OCI-LY7 (cell line): ENCODE measurements at regions not wholly inside any gene's neighbourhood (a gene's known extent, or its start where the extent isn't known, plus 50 kb on each side); places are given as distances from the start of the nearest gene placed in this dataset.

Source experiments
- BruUV-seq: library from RNA; stranded (reverse); fragments of 400-500 nt; replicated peaks from 2 replicates; lab custom pipeline; 2021; lab: Mats Ljungman, UMichigan
- CTCF ChIA-PET: fragments of 300-600 bp; sonication (Branson Sonifier 250); formaldehyde crosslinking; loops from one replicate; lab custom pipeline; 2022; ENCODE audit warnings: antibody characterized with exemption; ENCODE audit not compliant: unreplicated experiment; lab: Charles Lee
- POLR2A ChIA-PET: fragments of 300-600 bp; sonication (Branson Sonifier 250); formaldehyde crosslinking; loops from one replicate; lab custom pipeline; 2022; ENCODE audit warnings: antibody characterized with exemption; lab: Charles Lee
- DNase-seq: peaks from one replicate; pipeline ENCODE4 v3.0.0-alpha.2; 2015; ENCODE audit warnings: low spot score
- H2AFZ ChIP-seq: fragments of 200-600 bp; sonication (generic), shearing (Covaris generic); 2 replicates; pipeline ENCODE4 v1.6.1; 2014; ENCODE audit warnings: mild to moderate bottlenecking, antibody characterized with exemption, low read length, moderate library complexity
- H3K27ac ChIP-seq: fragments of 200-600 bp; sonication (generic); 2 replicates; pipeline ENCODE4 v1.5.1; 2014; ENCODE audit warnings: mixed run types, low read depth, mild to moderate bottlenecking, moderate library complexity, low read length, inconsistent platforms; ENCODE audit not compliant: poor library complexity, severe bottlenecking
- H3K36me3 ChIP-seq: fragments of 200-600 bp; sonication (generic); 2 replicates; pipeline ENCODE4 v1.6.1; 2014; ENCODE audit warnings: mild to moderate bottlenecking, antibody characterized with exemption, low read length, moderate library complexity, mixed read lengths; ENCODE audit not compliant: insufficient read depth
- H3K4me1 ChIP-seq: fragments of 200-600 bp; sonication (generic); 2 replicates; pipeline ENCODE4 v1.5.1; 2014; ENCODE audit warnings: mild to moderate bottlenecking, low read length; ENCODE audit not compliant: insufficient read depth, poor library complexity, severe bottlenecking
- H3K4me2 ChIP-seq: fragments of 200-600 bp; sonication (generic); 2 replicates; pipeline ENCODE4 v1.6.1; 2014; ENCODE audit warnings: mild to moderate bottlenecking, low read length
- H3K4me3 ChIP-seq: fragments of 200-600 bp; sonication (generic); 2 replicates; pipeline ENCODE4 v1.5.1; 2014; ENCODE audit warnings: mild to moderate bottlenecking, low read depth, low read length; ENCODE audit not compliant: poor library complexity, severe bottlenecking
- H3K79me2 ChIP-seq: fragments of 200-600 bp; sonication (generic); 2 replicates; pipeline ENCODE4 v1.6.1; 2016; ENCODE audit warnings: low read depth, mild to moderate bottlenecking, low read length, moderate library complexity, mixed read lengths; ENCODE audit not compliant: insufficient read depth
- H3K9me2 ChIP-seq: fragments of 200-600 bp; sonication (generic); 2 replicates; pipeline ENCODE4 v1.6.1; 2016; ENCODE audit warnings: mild to moderate bottlenecking, low read length, mixed read lengths; ENCODE audit not compliant: insufficient read depth
- H3K9me3 ChIP-seq: fragments of 200-600 bp; sonication (generic); 2 replicates; pipeline ENCODE4 v1.6.1; 2014; ENCODE audit warnings: mild to moderate bottlenecking, mixed run types, low read length, mixed read lengths
- H4K20me1 ChIP-seq: fragments of 200-600 bp; sonication (generic); 2 replicates; pipeline ENCODE4 v1.6.1; 2014; ENCODE audit warnings: mild to moderate bottlenecking, antibody characterized with exemption, low read length, moderate library complexity, mixed read lengths; ENCODE audit not compliant: insufficient read depth
- CTCF ChIP-seq: fragments of 200-600 bp; sonication (generic); conservative IDR thresholded peaks from 2 replicates; pipeline ENCODE4 v1.5.1; 2014; ENCODE audit warnings: mild to moderate bottlenecking, antibody characterized with exemption, low read length, moderate library complexity, mixed read lengths
- EZH2phosphoT487 ChIP-seq: fragments of 200-600 bp; sonication (generic); IDR thresholded peaks from 2 replicates; pipeline ENCODE4 v1.6.1; 2018; ENCODE audit warnings: low read depth, borderline replicate concordance, mild to moderate bottlenecking, mixed run types, antibody characterized with exemption, low read length, moderate library complexity, mixed read lengths
- intact Hi-C: fragments of 100-400 bp; cut with micrococcal nuclease; formaldehyde crosslinking; loops from one replicate; pipeline ENCODE4 v1.10.0; 2022; ENCODE audit not compliant: unreplicated experiment

GRCh38 chr4:165718660-165719059 is 154.4 kb upstream of the TLL1 start:
- TF ChIP-seq EZH2phosphoT487 = no peak
- no peak for TF ChIP-seq CTCF
- H3K9me2 ChIP-seq = no peaks in the 10 kb centered on the region
- H3K36me3 ChIP-seq = no peaks in the 10 kb centered on the region
- H3K9me3 ChIP-seq = no peaks in the 10 kb centered on the region
- DNase-seq = no peak
- CTCF ChIA-PET = no interaction called here
- POLR2A ChIA-PET = no interaction called here
- BruUV-seq = no TSS peak
- H3K27ac ChIP-seq = no peak overlapping the region
- no peak overlapping the region for H2AFZ ChIP-seq
- H3K4me1 ChIP-seq = no peaks in the 10 kb centered on the region
- no peaks in the 10 kb centered on the region for H3K79me2 ChIP-seq
- intact Hi-C loops = no loop called here
- no peaks in the 10 kb centered on the region for H4K20me1 ChIP-seq
- no peak overlapping the region for H3K4me2 ChIP-seq
- H3K4me3 ChIP-seq = no peak overlapping the region

DNA sequence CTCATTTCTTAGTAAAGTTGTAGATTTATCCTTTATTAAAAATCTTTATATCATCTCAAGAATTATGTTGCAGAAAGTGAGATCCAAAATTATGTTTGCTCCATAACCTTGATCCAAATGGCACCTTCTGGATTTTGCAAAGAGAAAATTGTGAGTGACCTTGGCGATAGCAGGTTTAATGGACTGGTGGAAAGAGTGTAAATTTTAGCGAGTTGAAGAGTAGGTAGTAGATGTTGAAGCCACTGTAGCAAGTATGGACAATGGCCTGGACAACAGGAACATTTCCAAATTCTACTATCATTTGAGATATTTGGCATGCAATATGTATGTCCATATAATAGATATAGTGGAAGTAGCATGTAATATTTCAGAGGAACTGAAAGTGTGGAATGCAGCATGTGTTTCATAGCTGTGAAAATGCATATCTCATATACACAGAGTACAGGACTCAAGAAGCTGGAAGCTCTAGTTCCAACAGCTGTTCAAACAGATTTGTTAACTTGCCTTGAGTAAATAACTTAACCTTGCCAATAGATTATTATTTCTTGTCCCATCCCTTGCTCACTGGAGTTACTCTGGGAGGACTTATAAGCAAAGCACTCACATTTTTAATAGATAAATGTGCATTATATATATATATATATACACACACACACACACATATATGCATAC is 152.5 kb upstream of the TLL1 start:
- ChIA-PET CTCF (no interaction called here), POLR2A (interaction anchor here (0.6 to 0.7 kb wide), 2 partner anchors 394 to 1749 kb away, joined by 3 to 6 read pairs; no protein-coding TSS in a partner anchor)
- H3K27ac ChIP-seq = no peak overlapping the region
- no peaks in the 10 kb centered on the region for H3K79me2 ChIP-seq
- H4K20me1 ChIP-seq = no peaks in the 10 kb centered on the region
- intact Hi-C loops = no loop called here
- H3K4me1 ChIP-seq = no peaks in the 10 kb centered on the region
- no peak overlapping the region for H3K4me2 ChIP-seq
- no peaks in the 10 kb centered on the region for H3K36me3 ChIP-seq
- no peak for TF ChIP-seq CTCF
- no peak for TF ChIP-seq EZH2phosphoT487
- no peak for DNase-seq
- no peaks in the 10 kb centered on the region for H3K9me3 ChIP-seq
- no peak overlapping the region for H3K4me3 ChIP-seq
- H2AFZ ChIP-seq = no peak overlapping the region
- no TSS peak for BruUV-seq
- H3K9me2 ChIP-seq = no peaks in the 10 kb centered on the region

DNA sequence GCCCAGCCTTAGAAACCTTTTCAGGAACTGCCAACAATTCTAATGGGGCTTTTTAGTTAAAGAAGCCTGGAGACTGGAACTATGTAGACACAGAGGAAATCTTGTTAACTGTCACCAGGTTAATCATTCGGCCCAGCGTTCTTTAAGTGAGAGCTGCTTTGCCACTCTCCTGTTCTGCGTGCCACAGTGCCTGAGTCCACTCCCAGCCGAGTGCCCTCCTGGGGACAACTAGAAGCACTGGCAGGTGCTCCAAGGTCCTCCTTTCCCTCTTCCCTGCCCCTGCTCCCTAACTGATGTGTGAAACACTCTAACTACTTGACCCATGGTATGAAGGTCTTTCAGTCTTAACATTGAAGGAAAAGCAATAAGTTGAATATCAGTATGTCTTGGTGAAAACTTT is 151.2 kb upstream of the TLL1 start:
- Histone ChIP-seq H4K20me1 (no peaks in the 10 kb centered on the region), H3K9me3 (no peaks in the 10 kb centered on the region), H3K36me3 (no peaks in the 10 kb centered on the region), H2AFZ (no peak overlapping the region), H3K9me2 (no peaks in the 10 kb centered on the region), H3K4me3 (no peak overlapping the region), H3K4me1 (no peaks in the 10 kb centered on the region), H3K27ac (no peak overlapping the region), H3K79me2 (no peaks in the 10 kb centered on the region), H3K4me2 (no peak overlapping the region)
- CTCF ChIA-PET = no interaction called here
- BruUV-seq = no TSS peak
- POLR2A ChIA-PET = no interaction called here
- no peak for DNase-seq
- TF ChIP-seq CTCF (no peak), EZH2phosphoT487 (no peak)
- intact Hi-C loops = no loop called here
